SK-N-SH treated with all-trans-retinoic acid at 6 μM for 48 hours (cell line): ENCODE measurements at regions not wholly inside any gene's neighbourhood (a gene's known extent, or its start where the extent isn't known, plus 50 kb on each side); places are given as distances from the start of the nearest gene placed in this dataset.

Experiments used
- ATAC-seq: fragments of 200-7000 bp; cut with Tn5 transposase; 3 replicates; pipeline ENCODE4 v1.9.1; 2020; ENCODE audit warnings: mild to moderate bottlenecking, moderate library complexity
- BACH2 ChIP-seq: fragments of 250-450 bp; sonication (Bioruptor Pico); IDR thresholded peaks from 2 replicates; pipeline ENCODE4 v1.9.0; 2021; ENCODE audit warnings: mild to moderate bottlenecking, borderline replicate concordance
- ESRRG ChIP-seq: fragments of 250-450 bp; sonication (Bioruptor Pico); IDR thresholded peaks from 2 replicates; pipeline ENCODE4 v1.6.1; 2021; ENCODE audit warnings: mild to moderate bottlenecking
- ISL1 ChIP-seq: fragments of 250-450 bp; sonication (Bioruptor Pico); IDR thresholded peaks from 2 replicates; pipeline ENCODE4 v2.1.2; 2022; ENCODE audit warnings: mild to moderate bottlenecking, moderate library complexity
- OSR1 ChIP-seq: fragments of 250-450 bp; sonication (Bioruptor Pico); IDR thresholded peaks from 2 replicates; pipeline ENCODE4 v1.8.0; 2022; ENCODE audit warnings: moderate library complexity, mild to moderate bottlenecking, inconsistent platforms
- PPARA ChIP-seq: fragments of 250-450 bp; sonication (Bioruptor Pico); IDR thresholded peaks from 2 replicates; pipeline ENCODE4 v1.5.0; 2020; ENCODE audit warnings: mild to moderate bottlenecking, borderline replicate concordance
- RARB ChIP-seq: fragments of 250-450 bp; sonication (Bioruptor Pico); IDR thresholded peaks from 2 replicates; pipeline ENCODE4 v1.8.0; 2021; ENCODE audit warnings: mild to moderate bottlenecking, moderate library complexity
- SNAI2 ChIP-seq: fragments of 250-450 bp; sonication (Bioruptor Pico); IDR thresholded peaks from 2 replicates; pipeline ENCODE4 v1.5.0; 2020; ENCODE audit warnings: mild to moderate bottlenecking, moderate library complexity
- TCF4 ChIP-seq: fragments of 250-450 bp; sonication (Bioruptor Pico); IDR thresholded peaks from 2 replicates; pipeline ENCODE4 v1.8.0; 2021; ENCODE audit warnings: mild to moderate bottlenecking, moderate library complexity, borderline replicate concordance
- TOX ChIP-seq: fragments of 250-450 bp; sonication (Bioruptor Pico); IDR thresholded peaks from 2 replicates; pipeline ENCODE4 v1.8.0; 2021; ENCODE audit warnings: mild to moderate bottlenecking, moderate library complexity, borderline replicate concordance
- ZC3H10 ChIP-seq: fragments of 250-450 bp; sonication (Bioruptor Pico); IDR thresholded peaks from 2 replicates; pipeline ENCODE4 v1.5.1; 2021; ENCODE audit warnings: mild to moderate bottlenecking, moderate library complexity
- ZFP30 ChIP-seq: fragments of 450-650 bp; formaldehyde crosslinking; IDR thresholded peaks from 2 replicates; pipeline ENCODE4 v1.5.0; 2022; ENCODE audit warnings: mild to moderate bottlenecking, moderate library complexity
- ZNF565 ChIP-seq: fragments of 450-650 bp; formaldehyde crosslinking; conservative IDR thresholded peaks from 2 replicates; pipeline ENCODE4 v1.5.0; 2020; ENCODE audit warnings: low read depth, mild to moderate bottlenecking, moderate library complexity
- ZNF70 ChIP-seq: fragments of 450-650 bp; formaldehyde crosslinking; IDR thresholded peaks from 2 replicates; pipeline ENCODE4 v1.5.0; 2020; ENCODE audit warnings: mild to moderate bottlenecking, moderate library complexity
- ZNF8 ChIP-seq: fragments of 450-650 bp; formaldehyde crosslinking; IDR thresholded peaks from 2 replicates; pipeline ENCODE4 v1.5.0; 2020; ENCODE audit warnings: mild to moderate bottlenecking, moderate library complexity
- TF ChIP-seq, protein P1 (sequence below): fragments of 250-450 bp; sonication (Bioruptor Pico); IDR thresholded peaks from 2 replicates; pipeline ENCODE4 v1.8.0; 2020; ENCODE audit warnings: mild to moderate bottlenecking, moderate library complexity, borderline replicate concordance
- TF ChIP-seq, protein P2 (sequence below): fragments of 250-450 bp; sonication (Bioruptor Pico); IDR thresholded peaks from 2 replicates; pipeline ENCODE4 v1.5.1; 2020; ENCODE audit warnings: low read depth, mild to moderate bottlenecking, moderate library complexity
- TF ChIP-seq, protein P3 (sequence below): fragments of 250-450 bp; sonication (Bioruptor Pico); IDR thresholded peaks from 2 replicates; pipeline ENCODE4 v1.5.1; 2021; ENCODE audit warnings: mild to moderate bottlenecking, moderate library complexity
- TF ChIP-seq, protein P4 (sequence below): fragments of 250-450 bp; sonication (Bioruptor Pico); IDR thresholded peaks from 2 replicates; pipeline ENCODE4 v1.8.0; 2021; ENCODE audit warnings: low read depth, mild to moderate bottlenecking, moderate library complexity, borderline replicate concordance

DNA sequence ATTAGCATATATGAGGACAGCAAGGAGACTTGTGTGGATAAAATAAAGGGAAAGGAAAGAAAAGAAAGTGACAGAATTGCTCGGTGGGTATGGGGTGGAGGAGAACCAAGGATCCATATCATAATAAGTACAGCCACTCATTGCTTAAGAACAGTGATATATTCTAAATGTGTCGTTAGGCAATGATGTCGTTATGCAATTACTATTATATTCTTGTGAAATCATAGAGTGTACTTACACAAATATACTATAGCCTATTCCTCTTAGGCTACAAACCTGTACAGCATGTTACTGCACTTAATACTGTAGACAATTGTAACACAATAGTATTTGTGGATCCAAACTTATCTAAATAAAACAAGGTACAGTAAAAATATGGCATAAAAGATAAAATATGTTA, 271.1 kb downstream of the CCER1 start (continued):
- TF ChIP-seq, protein P1, sequence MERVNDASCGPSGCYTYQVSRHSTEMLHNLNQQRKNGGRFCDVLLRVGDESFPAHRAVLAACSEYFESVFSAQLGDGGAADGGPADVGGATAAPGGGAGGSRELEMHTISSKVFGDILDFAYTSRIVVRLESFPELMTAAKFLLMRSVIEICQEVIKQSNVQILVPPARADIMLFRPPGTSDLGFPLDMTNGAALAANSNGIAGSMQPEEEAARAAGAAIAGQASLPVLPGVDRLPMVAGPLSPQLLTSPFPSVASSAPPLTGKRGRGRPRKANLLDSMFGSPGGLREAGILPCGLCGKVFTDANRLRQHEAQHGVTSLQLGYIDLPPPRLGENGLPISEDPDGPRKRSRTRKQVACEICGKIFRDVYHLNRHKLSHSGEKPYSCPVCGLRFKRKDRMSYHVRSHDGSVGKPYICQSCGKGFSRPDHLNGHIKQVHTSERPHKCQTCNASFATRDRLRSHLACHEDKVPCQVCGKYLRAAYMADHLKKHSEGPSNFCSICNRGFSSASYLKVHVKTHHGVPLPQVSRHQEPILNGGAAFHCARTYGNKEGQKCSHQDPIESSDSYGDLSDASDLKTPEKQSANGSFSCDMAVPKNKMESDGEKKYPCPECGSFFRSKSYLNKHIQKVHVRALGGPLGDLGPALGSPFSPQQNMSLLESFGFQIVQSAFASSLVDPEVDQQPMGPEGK (CRISPR knock-in tag): no peak
- TF ChIP-seq, protein P2, sequence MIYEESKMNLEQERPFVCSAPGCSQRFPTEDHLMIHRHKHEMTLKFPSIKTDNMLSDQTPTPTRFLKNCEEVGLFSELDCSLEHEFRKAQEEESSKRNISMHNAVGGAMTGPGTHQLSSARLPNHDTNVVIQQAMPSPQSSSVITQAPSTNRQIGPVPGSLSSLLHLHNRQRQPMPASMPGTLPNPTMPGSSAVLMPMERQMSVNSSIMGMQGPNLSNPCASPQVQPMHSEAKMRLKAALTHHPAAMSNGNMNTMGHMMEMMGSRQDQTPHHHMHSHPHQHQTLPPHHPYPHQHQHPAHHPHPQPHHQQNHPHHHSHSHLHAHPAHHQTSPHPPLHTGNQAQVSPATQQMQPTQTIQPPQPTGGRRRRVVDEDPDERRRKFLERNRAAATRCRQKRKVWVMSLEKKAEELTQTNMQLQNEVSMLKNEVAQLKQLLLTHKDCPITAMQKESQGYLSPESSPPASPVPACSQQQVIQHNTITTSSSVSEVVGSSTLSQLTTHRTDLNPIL (CRISPR knock-in tag): no peak
- TF ChIP-seq TCF4 (no peak), ZNF8 (no peak), OSR1 (CRISPR knock-in tag) (no peak)

DNA sequence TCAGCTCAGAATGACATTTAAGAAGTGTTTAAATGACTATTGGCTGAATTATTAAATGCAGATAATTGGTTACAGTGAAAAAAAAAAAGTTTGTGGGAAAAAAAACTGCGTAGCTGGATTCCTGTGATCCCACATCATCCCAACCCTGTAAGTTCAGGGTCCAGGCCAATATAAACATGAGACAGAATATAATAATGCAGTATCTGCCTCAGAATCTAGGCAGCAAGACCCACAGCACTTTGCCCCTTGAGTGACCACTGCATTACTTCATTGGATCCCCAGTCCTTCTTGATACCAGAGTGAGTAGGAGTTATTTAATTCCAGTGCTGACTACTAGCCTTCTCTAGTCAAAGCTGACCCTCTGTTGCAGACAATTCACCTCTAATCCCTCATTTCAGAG, 272.6 kb downstream of the CCER1 start:
- TF ChIP-seq, protein P3, sequence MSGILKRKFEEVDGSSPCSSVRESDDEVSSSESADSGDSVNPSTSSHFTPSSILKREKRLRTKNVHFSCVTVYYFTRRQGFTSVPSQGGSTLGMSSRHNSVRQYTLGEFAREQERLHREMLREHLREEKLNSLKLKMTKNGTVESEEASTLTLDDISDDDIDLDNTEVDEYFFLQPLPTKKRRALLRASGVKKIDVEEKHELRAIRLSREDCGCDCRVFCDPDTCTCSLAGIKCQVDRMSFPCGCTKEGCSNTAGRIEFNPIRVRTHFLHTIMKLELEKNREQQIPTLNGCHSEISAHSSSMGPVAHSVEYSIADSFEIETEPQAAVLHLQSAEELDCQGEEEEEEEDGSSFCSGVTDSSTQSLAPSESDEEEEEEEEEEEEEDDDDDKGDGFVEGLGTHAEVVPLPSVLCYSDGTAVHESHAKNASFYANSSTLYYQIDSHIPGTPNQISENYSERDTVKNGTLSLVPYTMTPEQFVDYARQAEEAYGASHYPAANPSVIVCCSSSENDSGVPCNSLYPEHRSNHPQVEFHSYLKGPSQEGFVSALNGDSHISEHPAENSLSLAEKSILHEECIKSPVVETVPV (CRISPR knock-in tag): no peak
- peak; percentile 58 for TF ChIP-seq ISL1
- no peak; the same call in 2 of the 3 replicates for ATAC-seq

DNA sequence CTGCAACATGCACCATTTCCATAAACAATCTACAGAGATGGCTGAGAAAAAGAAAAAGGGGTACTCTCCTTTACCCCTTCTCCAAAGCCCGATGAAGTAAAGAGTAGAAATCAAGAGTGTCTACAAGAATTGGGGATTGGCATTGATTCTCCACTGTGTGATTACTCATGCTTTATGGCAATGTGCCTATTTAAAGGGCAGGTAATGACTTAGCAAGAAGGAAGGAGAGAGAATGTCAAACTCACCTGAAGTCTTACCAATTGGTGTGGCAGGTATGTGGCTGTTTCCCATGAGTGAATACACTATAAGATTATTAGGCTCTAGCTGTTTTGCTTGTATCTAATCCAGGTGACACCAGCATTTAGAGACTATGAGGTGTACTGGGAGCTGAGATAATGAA, 275.3 kb downstream of the CCER1 start:
- TF ChIP-seq, protein P1 (CRISPR knock-in tag): no peak
- no peak for TF ChIP-seq ZC3H10 (CRISPR knock-in tag)
- no peak for TF ChIP-seq SNAI2 (CRISPR knock-in tag)
- no peak for TF ChIP-seq ZNF70 (CRISPR knock-in tag)
- no peak for TF ChIP-seq ESRRG
- ATAC-seq: no peak

DNA sequence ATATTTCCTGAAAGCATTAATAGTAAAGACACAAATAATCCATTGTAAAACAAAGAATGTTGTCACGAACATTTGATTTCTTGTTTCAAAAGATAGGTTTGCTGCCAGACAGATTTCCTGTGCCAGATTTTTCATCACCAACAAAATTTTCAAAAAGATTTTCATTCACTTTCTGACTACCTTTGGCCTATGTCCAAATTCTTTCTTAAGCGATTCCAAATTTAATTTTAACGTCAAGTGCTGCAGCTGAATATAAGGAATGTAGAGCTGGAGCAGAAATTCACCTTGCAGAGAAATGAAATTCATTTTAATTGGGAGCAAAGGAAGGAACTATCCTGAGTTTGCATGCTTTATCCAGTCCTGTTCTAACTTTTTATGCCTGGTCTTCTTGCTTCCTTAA, 277.4 kb downstream of the CCER1 start:
- no peak for ATAC-seq
- TF ChIP-seq ZNF8 (no peak), BACH2 (CRISPR knock-in tag) (no peak), OSR1 (CRISPR knock-in tag) (no peak), ISL1 (peak; percentile 97), SNAI2 (CRISPR knock-in tag) (peak; percentile 85), RARB (CRISPR knock-in tag) (no peak), ZNF565 (no peak), ZC3H10 (CRISPR knock-in tag) (no peak), ZFP30 (CRISPR knock-in tag) (no peak), PPARA (CRISPR knock-in tag) (no peak), TOX (no peak)
- TF ChIP-seq, protein P1 (CRISPR knock-in tag): no peak
- TF ChIP-seq, protein P4, sequence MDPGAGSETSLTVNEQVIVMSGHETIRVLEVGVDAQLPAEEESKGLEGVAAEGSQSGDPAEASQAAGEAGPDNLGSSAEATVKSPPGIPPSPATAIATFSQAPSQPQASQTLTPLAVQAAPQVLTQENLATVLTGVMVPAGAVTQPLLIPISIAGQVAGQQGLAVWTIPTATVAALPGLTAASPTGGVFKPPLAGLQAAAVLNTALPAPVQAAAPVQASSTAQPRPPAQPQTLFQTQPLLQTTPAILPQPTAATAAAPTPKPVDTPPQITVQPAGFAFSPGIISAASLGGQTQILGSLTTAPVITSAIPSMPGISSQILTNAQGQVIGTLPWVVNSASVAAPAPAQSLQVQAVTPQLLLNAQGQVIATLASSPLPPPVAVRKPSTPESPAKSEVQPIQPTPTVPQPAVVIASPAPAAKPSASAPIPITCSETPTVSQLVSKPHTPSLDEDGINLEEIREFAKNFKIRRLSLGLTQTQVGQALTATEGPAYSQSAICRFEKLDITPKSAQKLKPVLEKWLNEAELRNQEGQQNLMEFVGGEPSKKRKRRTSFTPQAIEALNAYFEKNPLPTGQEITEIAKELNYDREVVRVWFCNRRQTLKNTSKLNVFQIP (CRISPR knock-in tag): no peak; the same call in 1 of the 2 replicates
